CD4-positive, CD25-positive, alpha-beta regulatory T cell (primary cell): ENCODE measurements at regions not wholly inside any gene's neighbourhood (a gene's known extent, or its start where the extent isn't known, plus 50 kb on each side); places are given as distances from the start of the nearest gene placed in this dataset.
A peak's percentile ranks its signal among the peaks of the same experiment; 100 is the strongest.
"Not testable (repeated sequence)": the region's sequence is repeated elsewhere in the genome, so short reads cannot be mapped to it uniquely, and the experiment has no call there.

ENCODE experiments used
- ATAC-seq, 2 donors: fragments of 150-1000 bp; cut with Tn5 transposase; one replicate each; pipeline ENCODE4 v1.10.0; 2021; ENCODE audit warnings: low read depth in 2 of 2, moderate number of reproducible peaks in 2 of 2, moderate library complexity in 1 of 2
- DNase-seq, 3 donors: peaks; one replicate each; pipeline versions ENCODE4 v3.0.0 to v3.0.0-alpha.2; 2012 to 2022; ENCODE audit warnings: mixed read lengths in 1 of 3
- H3K27ac ChIP-seq: one replicate; pipeline ENCODE4 v1.7.0; 2013; ENCODE audit warnings: mild to moderate bottlenecking, low read length; ENCODE audit not compliant: insufficient read depth, poor library complexity, severe bottlenecking
- H3K27me3 ChIP-seq: one replicate; pipeline ENCODE4 v1.7.0; 2013; ENCODE audit warnings: low read length; ENCODE audit not compliant: control insufficient read depth, insufficient read depth
- H3K36me3 ChIP-seq: one replicate; pipeline ENCODE4 v1.7.0; 2013; ENCODE audit warnings: mild to moderate bottlenecking, low read length, moderate library complexity; ENCODE audit not compliant: control insufficient read depth, insufficient read depth
- H3K4me1 ChIP-seq: 2 replicates; pipeline ENCODE4 v1.7.0; 2013; ENCODE audit warnings: mild to moderate bottlenecking, low read length; ENCODE audit not compliant: insufficient read depth, control insufficient read depth, poor library complexity, severe bottlenecking
- H3K4me3 ChIP-seq: one replicate; pipeline ENCODE4 v1.7.0; 2013; ENCODE audit warnings: low read depth, mild to moderate bottlenecking, low read length, moderate library complexity
- H3K9me3 ChIP-seq, 2 experiments: 1 replicate in 1 of 2; 2 replicates in 1 of 2; pipeline ENCODE4 v1.7.0; 2013; ENCODE audit warnings: low read length in 2 of 2, mild to moderate bottlenecking in 1 of 2, moderate library complexity in 1 of 2; ENCODE audit not compliant: control insufficient read depth in 2 of 2
- H3K27ac Mint-ChIP-seq, 3 donors: one replicate each; pipeline ENCODE4 v1.8.0; 2020 to 2022; ENCODE audit warnings: mild to moderate bottlenecking in 3 of 3, mixed read lengths in 3 of 3, moderate library complexity in 2 of 3
- H3K27me3 Mint-ChIP-seq: one replicate; pipeline ENCODE4 v1.8.0; 2022; ENCODE audit warnings: mild to moderate bottlenecking, mixed read lengths
- H3K36me3 Mint-ChIP-seq: one replicate; pipeline ENCODE4 v1.8.0; 2020; ENCODE audit warnings: mixed read lengths
- H3K4me1 Mint-ChIP-seq, 4 donors: one replicate each; pipeline ENCODE4 v1.8.0; 2020 to 2022; ENCODE audit warnings: mixed read lengths in 4 of 4, mild to moderate bottlenecking in 1 of 4
- H3K4me3 Mint-ChIP-seq, 4 donors: one replicate each; pipeline ENCODE4 v1.8.0; 2020 to 2022; ENCODE audit warnings: mild to moderate bottlenecking in 4 of 4, mixed read lengths in 4 of 4, moderate library complexity in 3 of 4
- H3K9me3 Mint-ChIP-seq, 7 donors: one replicate each; pipeline ENCODE4 v1.8.0; 2020 to 2022; ENCODE audit warnings: mixed read lengths in 7 of 7, mild to moderate bottlenecking in 3 of 7, moderate library complexity in 2 of 7

DNA sequence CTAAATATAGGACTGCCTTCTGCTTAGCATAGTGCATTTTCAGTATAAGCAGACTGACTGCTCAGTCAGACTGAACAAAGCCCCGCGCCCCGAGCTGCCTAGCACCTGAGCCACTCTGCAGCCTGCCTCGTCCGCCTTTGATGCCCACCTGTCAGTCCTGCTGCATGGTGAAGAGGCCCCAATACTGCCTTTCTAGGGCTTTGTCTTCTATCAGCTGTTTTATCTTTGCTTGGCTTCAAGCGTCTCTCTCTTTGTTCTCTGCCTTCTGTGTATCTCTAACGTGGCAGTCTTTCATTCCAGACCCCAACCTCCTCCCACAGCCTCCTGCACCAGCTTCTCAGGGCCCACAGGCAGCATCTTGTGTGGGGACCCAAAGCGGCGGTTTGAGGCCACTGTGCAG, 1001.0 kb downstream of the VRK1 start:
- peaks cover 0 to 13% (median 4%) of the 10 kb centered on the region in 4 donors for H3K4me1 Mint-ChIP-seq
- no peaks in the 10 kb centered on the region for H3K36me3 Mint-ChIP-seq
- Histone ChIP-seq H3K27me3 (no peaks in the 10 kb centered on the region), H3K9me3 (no peaks in the 10 kb centered on the region), H3K27ac (no peak overlapping the region), H3K4me3 (no peak overlapping the region), H3K4me1 (no peaks in the 10 kb centered on the region), H3K36me3 (no peaks in the 10 kb centered on the region)
- ATAC-seq = no peak
- peaks cover 5% of the 10 kb centered on the region for H3K27me3 Mint-ChIP-seq
- no peak overlapping the region for H3K4me3 Mint-ChIP-seq
- peaks cover 0 to 1% (median 0%) of the 10 kb centered on the region in 7 donors for H3K9me3 Mint-ChIP-seq
- no peak for DNase-seq
- peak overlapping the region; percentile 17 to 84 (median 25) for H3K27ac Mint-ChIP-seq

DNA sequence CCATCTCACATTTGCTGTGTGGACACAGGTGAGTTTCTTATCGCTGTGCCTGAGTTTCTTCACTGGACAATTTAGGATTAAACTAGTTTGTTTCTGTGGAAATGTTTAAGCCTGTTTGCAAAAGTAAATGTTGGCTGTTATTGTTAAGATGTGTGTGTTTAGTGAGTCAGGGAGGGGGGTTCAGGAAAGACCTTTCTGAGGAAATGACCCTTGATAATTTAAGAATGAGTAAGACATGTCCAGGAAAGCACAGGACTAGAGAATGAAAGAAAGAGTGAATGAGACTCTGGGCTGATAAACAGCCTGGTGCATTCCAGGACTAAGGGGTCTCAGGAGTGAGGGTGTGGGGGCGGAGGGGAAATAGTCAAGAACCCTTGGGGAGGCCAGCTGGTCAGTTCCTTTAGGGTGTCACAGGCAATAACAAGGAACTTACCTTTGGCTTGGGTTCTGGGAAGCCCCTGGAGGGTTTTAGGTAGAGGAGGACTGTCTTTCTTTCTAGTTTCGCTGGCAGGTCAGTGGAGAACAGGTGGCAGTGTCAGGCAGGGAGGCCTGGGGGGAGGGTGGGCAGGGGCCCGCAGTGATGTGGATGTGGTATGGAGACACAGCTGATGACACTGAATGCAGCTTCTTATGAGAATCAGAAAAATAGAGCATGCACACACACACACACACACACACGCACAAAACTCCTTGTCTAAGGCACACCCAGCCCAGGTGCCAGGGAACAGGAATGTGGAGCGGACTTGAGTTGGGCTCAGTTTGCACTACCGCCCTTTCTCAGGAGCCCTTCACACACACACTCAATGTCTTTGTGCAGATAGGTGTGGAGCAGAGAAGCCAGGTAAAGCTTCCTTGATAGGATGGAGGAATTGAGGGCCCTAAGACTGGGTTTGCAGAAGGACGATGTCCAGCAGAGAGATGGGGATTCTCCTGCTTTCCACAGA, 1005.5 kb downstream of the VRK1 start:
- Mint-ChIP-seq H3K27ac (peak overlapping the region in 2 of 3 donors; percentile 13 to 27), H3K27me3 (peaks cover 4% of the 10 kb centered on the region), H3K9me3 (no peaks in the 10 kb centered on the region), H3K4me3 (no peak overlapping the region), H3K36me3 (no peaks in the 10 kb centered on the region), H3K4me1 (peaks cover 0 to 9% (median 0%) of the 10 kb centered on the region in 4 donors)
- H3K27ac ChIP-seq = no peak overlapping the region
- no peak for ATAC-seq
- no peak overlapping the region for H3K4me3 ChIP-seq
- no peaks in the 10 kb centered on the region for H3K27me3 ChIP-seq
- H3K9me3 ChIP-seq = no peaks in the 10 kb centered on the region
- DNase-seq = no peak
- H3K36me3 ChIP-seq = no peaks in the 10 kb centered on the region
- no peaks in the 10 kb centered on the region for H3K4me1 ChIP-seq

DNA sequence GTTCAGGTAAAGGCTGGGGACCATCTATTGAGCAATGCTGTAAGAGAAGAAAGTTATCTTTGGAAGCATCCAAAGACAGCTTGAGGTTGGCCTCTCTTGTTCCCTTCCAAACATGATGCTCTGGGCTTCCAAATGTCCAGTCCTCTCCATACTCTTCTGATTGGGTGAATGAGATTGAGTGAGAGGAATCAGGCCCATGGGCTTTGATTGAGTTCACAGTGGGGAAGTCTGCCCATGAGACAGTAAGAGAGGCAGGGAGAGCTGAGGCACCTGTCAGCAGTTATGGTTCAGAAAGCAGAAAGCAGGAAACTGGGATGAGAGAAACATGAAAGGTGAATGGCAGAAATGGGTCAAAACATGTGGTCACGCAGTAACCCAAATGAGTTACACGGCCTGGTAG, 1006.9 kb downstream of the VRK1 start:
- DNase-seq (no peak), ATAC-seq (no peak)
- Histone ChIP-seq H3K4me3 (no peak overlapping the region), H3K27ac (no peak overlapping the region), H3K36me3 (no peaks in the 10 kb centered on the region), H3K27me3 (no peaks in the 10 kb centered on the region), H3K4me1 (no peaks in the 10 kb centered on the region), H3K9me3 (no peaks in the 10 kb centered on the region)
- H3K4me1 Mint-ChIP-seq = no peaks in the 10 kb centered on the region
- peaks cover 4% of the 10 kb centered on the region for H3K27me3 Mint-ChIP-seq
- H3K4me3 Mint-ChIP-seq = no peak overlapping the region
- H3K9me3 Mint-ChIP-seq = no peaks in the 10 kb centered on the region
- H3K36me3 Mint-ChIP-seq = no peaks in the 10 kb centered on the region
- no peak overlapping the region for H3K27ac Mint-ChIP-seq

DNA sequence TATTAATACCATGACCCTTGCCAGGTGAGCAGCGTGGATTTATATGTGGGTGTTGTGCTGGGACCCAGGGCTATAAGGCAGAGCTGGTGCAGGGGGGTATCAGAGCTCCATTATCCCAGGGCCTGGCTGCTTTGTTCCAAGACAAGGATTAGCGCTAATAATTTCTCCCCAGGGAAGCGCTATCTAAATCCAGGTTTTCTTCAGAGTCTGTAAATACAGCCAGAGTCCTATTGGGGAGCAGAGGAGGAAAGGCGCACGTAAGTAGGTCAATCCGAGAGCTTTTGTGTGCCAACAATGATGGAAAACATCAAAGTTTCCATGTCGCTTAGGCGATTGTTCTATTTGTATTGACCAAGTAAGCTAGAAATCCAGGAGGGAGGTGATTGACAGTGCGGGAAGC, 1009.7 kb downstream of the VRK1 start:
- Mint-ChIP-seq H3K27me3 (peaks cover 4% of the 10 kb centered on the region), H3K27ac (no peak overlapping the region), H3K36me3 (no peaks in the 10 kb centered on the region), H3K4me1 (no peaks in the 10 kb centered on the region), H3K9me3 (no peaks in the 10 kb centered on the region), H3K4me3 (no peak overlapping the region)
- Histone ChIP-seq H3K27me3 (peaks cover 2% of the 10 kb centered on the region), H3K9me3 (no peaks in the 10 kb centered on the region), H3K4me3 (no peak overlapping the region), H3K4me1 (no peaks in the 10 kb centered on the region), H3K36me3 (no peaks in the 10 kb centered on the region), H3K27ac (no peak overlapping the region)
- DNase-seq (no peak), ATAC-seq (no peak)

DNA sequence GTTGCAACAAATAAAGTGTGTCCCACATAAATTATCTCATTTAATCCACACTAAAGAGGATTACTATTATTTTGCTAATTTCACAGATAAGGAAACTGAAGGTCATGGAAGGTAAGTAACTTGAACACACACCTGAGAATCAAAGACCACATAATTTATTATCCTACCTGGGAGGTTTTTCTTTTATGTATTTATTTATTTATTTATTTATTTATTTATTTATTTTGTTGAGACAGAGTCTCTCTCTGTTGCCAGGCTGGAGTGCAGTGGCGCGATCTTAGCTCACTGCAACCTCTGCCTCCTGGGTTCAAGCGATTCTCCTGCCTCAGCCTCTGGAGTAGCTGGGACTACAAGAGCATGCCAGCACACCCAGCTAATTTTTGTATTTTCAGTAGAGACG, 1011.4 kb downstream of the VRK1 start:
- DNase-seq, H3K4me1 Mint-ChIP-seq, H3K4me1 ChIP-seq, H3K4me3 ChIP-seq, H3K27me3 Mint-ChIP-seq, H3K9me3 ChIP-seq, H3K36me3 ChIP-seq, H3K27ac ChIP-seq, H3K27ac Mint-ChIP-seq, H3K36me3 Mint-ChIP-seq, H3K27me3 ChIP-seq, H3K4me3 Mint-ChIP-seq, H3K9me3 Mint-ChIP-seq, ATAC-seq: not testable (repeated sequence)

DNA sequence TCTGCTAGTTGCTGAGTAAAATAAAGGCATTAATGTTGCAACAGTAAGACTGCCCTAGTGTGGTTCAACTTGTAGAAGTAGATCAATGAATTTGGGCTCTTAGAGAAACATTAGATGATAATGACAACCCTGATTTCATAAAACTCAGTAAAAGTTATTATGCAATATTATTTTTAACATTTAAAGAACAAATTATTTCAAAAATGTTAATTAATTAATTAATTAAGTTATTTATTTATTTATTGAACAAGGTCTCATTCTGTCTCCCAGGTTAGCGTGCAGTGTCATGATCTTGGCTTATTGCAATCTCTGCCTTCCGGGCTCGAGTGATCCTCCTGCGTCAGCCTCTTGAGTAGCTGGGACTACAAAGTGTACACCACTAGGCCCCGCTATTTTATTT, 1016.4 kb downstream of the VRK1 start:
- Histone ChIP-seq H3K4me1 (no peaks in the 10 kb centered on the region), H3K9me3 (no peaks in the 10 kb centered on the region), H3K4me3 (no peak overlapping the region), H3K27ac (no peak overlapping the region), H3K27me3 (peaks cover 2% of the 10 kb centered on the region), H3K36me3 (no peaks in the 10 kb centered on the region)
- Mint-ChIP-seq H3K27ac (no peak overlapping the region), H3K9me3 (no peaks in the 10 kb centered on the region), H3K4me1 (no peaks in the 10 kb centered on the region), H3K36me3 (no peaks in the 10 kb centered on the region), H3K4me3 (no peak overlapping the region), H3K27me3 (peaks cover 5% of the 10 kb centered on the region)
- DNase-seq (no peak), ATAC-seq (no peak)

DNA sequence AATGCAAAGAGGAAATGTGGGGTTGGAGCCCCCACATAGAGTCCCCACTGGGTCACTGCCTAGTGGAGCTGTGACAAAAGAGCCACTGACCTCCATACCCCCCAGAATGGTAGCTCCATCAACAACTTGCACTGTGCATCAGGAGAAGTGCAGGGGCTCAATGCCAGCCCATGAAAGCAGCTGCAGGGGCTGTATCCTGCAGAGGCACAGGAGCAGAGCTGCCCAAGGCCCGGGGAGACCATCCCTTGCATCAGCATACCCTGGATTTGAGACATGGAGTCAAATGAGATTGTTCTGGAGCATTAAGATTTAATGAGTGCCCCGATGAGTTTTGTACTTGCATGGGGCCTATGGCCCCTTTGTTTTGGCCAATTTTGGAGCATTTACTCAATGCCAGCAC, 1023.6 kb downstream of the VRK1 start:
- Histone ChIP-seq H3K4me3 (no peak overlapping the region), H3K27ac (no peak overlapping the region), H3K9me3 (peaks cover 0 to 6% of the 10 kb centered on the region in 2 experiments), H3K27me3 (no peaks in the 10 kb centered on the region), H3K4me1 (peaks cover 3% of the 10 kb centered on the region), H3K36me3 (no peaks in the 10 kb centered on the region)
- peaks cover 3% of the 10 kb centered on the region for H3K36me3 Mint-ChIP-seq
- DNase-seq (no peak), ATAC-seq (no peak)
- no peak overlapping the region for H3K4me3 Mint-ChIP-seq
- H3K27ac Mint-ChIP-seq = no peak overlapping the region
- H3K9me3 Mint-ChIP-seq = peaks cover 0 to 8% (median 6%) of the 10 kb centered on the region in 7 donors
- H3K4me1 Mint-ChIP-seq = peaks cover 0 to 11% (median 4%) of the 10 kb centered on the region in 4 donors
- peaks cover 14% of the 10 kb centered on the region for H3K27me3 Mint-ChIP-seq

DNA sequence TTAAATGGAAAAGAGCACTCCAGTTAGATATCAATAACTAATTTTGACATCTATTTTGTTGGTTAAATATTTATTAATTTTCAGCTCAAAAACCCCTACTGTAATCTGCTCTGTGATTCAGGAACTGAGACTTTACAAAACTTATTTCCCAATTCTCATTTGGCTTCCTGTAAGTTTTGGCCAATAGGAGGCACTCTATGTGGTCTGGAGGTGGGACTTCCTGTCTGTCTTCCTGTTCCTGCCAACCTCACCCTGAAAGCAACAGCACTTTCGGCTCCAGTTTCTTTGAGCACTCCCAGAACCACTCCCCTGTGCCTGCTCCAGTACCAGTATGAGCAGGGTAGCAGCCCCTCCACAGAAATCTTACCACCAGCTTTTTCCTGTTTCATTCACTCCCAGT, 1027.0 kb downstream of the VRK1 start:
- H3K9me3 Mint-ChIP-seq = peaks cover 0 to 8% (median 6%) of the 10 kb centered on the region in 7 donors
- ATAC-seq = no peak
- H3K27ac Mint-ChIP-seq = no peak overlapping the region
- Histone ChIP-seq H3K4me3 (no peak overlapping the region), H3K9me3 (peaks cover 0 to 6% of the 10 kb centered on the region in 2 experiments), H3K27ac (no peak overlapping the region), H3K4me1 (peaks cover 3% of the 10 kb centered on the region), H3K27me3 (no peaks in the 10 kb centered on the region), H3K36me3 (no peaks in the 10 kb centered on the region)
- peak in 1 of 3 donors; percentile 14 for DNase-seq
- peaks cover 3% of the 10 kb centered on the region for H3K36me3 Mint-ChIP-seq
- H3K4me3 Mint-ChIP-seq = no peak overlapping the region
- peaks cover 0 to 11% (median 4%) of the 10 kb centered on the region in 4 donors for H3K4me1 Mint-ChIP-seq
- H3K27me3 Mint-ChIP-seq = peaks cover 21% of the 10 kb centered on the region
